Pancreas (tissue), 10 donors: ENCODE measurements at regions not wholly inside any gene's neighbourhood (a gene's known extent, or its start where the extent isn't known, plus 50 kb on each side); places are given as distances from the start of the nearest gene placed in this dataset.

Source experiments
- ATAC-seq, 4 donors: fragments of 200-7000 bp; cut with Tn5 transposase; one replicate each; pipeline versions ENCODE4 v1.8.0 to v1.9.1; 2020; ENCODE audit warnings: mild to moderate bottlenecking in 4 of 4, moderate library complexity in 4 of 4
- DNase-seq, 6 donors: peaks; one replicate each; pipeline ENCODE4 v3.0.0-alpha.2; 2020
- FAIRE-seq: peaks from 2 replicates; lab custom pipeline; 2012; peaks lifted over from hg19 to GRCh38; lab: Jason Lieb, UNC
- H3K27ac ChIP-seq, 4 donors: fragments of 200-600 bp; sonication (generic); 1 replicate in 3 of 4; 2 replicates in 1 of 4; pipeline versions ENCODE4 v1.5.0 to v1.8.0; 2020
- H3K27me3 ChIP-seq, 4 donors: fragments of 200-600 bp; one replicate each; pipeline ENCODE4 v1.8.0; 2021
- H3K36me3 ChIP-seq, 3 donors: fragments of 200-600 bp; sonication (generic) in 1 of 3; one replicate each; pipeline versions ENCODE4 v1.5.0 to v1.8.0; 2020 to 2021
- H3K4me1 ChIP-seq, 3 donors: fragments of 200-600 bp; one replicate each; pipeline ENCODE4 v1.8.0; 2021
- H3K4me3 ChIP-seq, 4 donors: fragments of 200-600 bp; sonication (generic) in 2 of 4; one replicate each; pipeline versions ENCODE4 v1.5.0 to v1.8.0; 2020 to 2021
- H3K9me3 ChIP-seq, 4 donors: fragments of 200-600 bp; one replicate each; pipeline ENCODE4 v1.8.0; 2021
- CTCF ChIP-seq, 4 donors: fragments of 200-600 bp; sonication (generic) in 3 of 4; IDR thresholded peaks; one replicate each; pipeline versions ENCODE4 v1.5.0 to v1.8.0; 2021; ENCODE audit warnings: antibody characterized with exemption in 4 of 4
- WGBS, 2 donors: extraction: QIAGEN DNeasy Blood & Tissue Kit; methylation state at CpG; one replicate each; pipeline ENCODE4 v1.1.7; 2013; 5-methylcytosine and 5-hydroxymethylcytosine counted together
- intact Hi-C, 3 donors: fragments of 100-400 bp; cut with DNase I; formaldehyde crosslinking; loops; one replicate each; pipeline versions ENCODE4 v1.11.1 to v1.14.2; 2022
- donor health status: healthy with polysubstance abuse.
- donor health status: DM: no; HTN: no; CAD: no; lungs with moderate emphysema.
- donor health status: DM: no; HTN: no; CAD: no.
- donor health status: control.
- donor health status: control.
- donor health status: Bipolar disorder and iron deficiency.
- donor health status: DM: yes; HTN: yes; CAD: no.
- donor health status: DM: no; HTN: no; CAD: no.
- donor health status: DM: no; HTN: no; CAD: no.
- donor health status: DM: yes; HTN: yes; CAD: no.

GRCh38 chr12:97899956-97900355 is 437.4 kb downstream of the RMST start:
- Histone ChIP-seq H3K27ac (no peak overlapping the region), H3K4me1 (no peaks in the 10 kb centered on the region), H3K9me3 (no peaks in the 10 kb centered on the region), H3K4me3 (no peak overlapping the region), H3K27me3 (no peaks in the 10 kb centered on the region), H3K36me3 (no peaks in the 10 kb centered on the region)
- FAIRE-seq: no peak
- 59 to 67% methylated on average over 1 of the region's 1 CpG for whole genome bisulfite sequencing, 2 donors
- intact Hi-C loops: no loop called here
- TF ChIP-seq CTCF (IDR thresholded peaks at IDR 0.05): no peak
- DNase-seq: no peak
- no peak for ATAC-seq

GRCh38 chr12:97903356-97903755 is 440.8 kb downstream of the RMST start:
- ATAC-seq (no peak), FAIRE-seq (no peak), DNase-seq (no peak)
- WGBS, 2 donors: 53 to 76% methylated on average over 4 of the region's 4 CpGs
- Histone ChIP-seq H3K27ac (no peak overlapping the region), H3K36me3 (no peaks in the 10 kb centered on the region), H3K27me3 (no peaks in the 10 kb centered on the region), H3K4me1 (no peaks in the 10 kb centered on the region), H3K9me3 (no peaks in the 10 kb centered on the region), H3K4me3 (no peak overlapping the region)
- no peak for TF ChIP-seq CTCF (IDR thresholded peaks at IDR 0.05)
- intact Hi-C loops: no loop called here

GRCh38 chr12:97907504-97907903 is 444.9 kb downstream of the RMST start:
- intact Hi-C loops: no loop called here
- H3K4me1 ChIP-seq: no peaks in the 10 kb centered on the region
- H3K36me3 ChIP-seq: no peaks in the 10 kb centered on the region
- no peak overlapping the region for H3K27ac ChIP-seq
- H3K27me3 ChIP-seq: no peaks in the 10 kb centered on the region
- FAIRE-seq: no peak
- no peak for DNase-seq
- no peaks in the 10 kb centered on the region for H3K9me3 ChIP-seq
- ATAC-seq: no peak
- no peak for TF ChIP-seq CTCF (IDR thresholded peaks at IDR 0.05)
- no peak overlapping the region for H3K4me3 ChIP-seq

GRCh38 chr12:97910559-97910958 is 448.0 kb downstream of the RMST start:
- H3K36me3 ChIP-seq: no peaks in the 10 kb centered on the region
- no peak overlapping the region for H3K27ac ChIP-seq
- no peaks in the 10 kb centered on the region for H3K9me3 ChIP-seq
- WGBS, 2 donors: 75 to 89% methylated on average over 3 of the region's 3 CpGs
- no peaks in the 10 kb centered on the region for H3K4me1 ChIP-seq
- intact Hi-C loops: no loop called here
- TF ChIP-seq CTCF (IDR thresholded peaks at IDR 0.05): no peak
- no peaks in the 10 kb centered on the region for H3K27me3 ChIP-seq
- DNase-seq: no peak
- H3K4me3 ChIP-seq: no peak overlapping the region
- FAIRE-seq: no peak
- no peak for ATAC-seq

DNA sequence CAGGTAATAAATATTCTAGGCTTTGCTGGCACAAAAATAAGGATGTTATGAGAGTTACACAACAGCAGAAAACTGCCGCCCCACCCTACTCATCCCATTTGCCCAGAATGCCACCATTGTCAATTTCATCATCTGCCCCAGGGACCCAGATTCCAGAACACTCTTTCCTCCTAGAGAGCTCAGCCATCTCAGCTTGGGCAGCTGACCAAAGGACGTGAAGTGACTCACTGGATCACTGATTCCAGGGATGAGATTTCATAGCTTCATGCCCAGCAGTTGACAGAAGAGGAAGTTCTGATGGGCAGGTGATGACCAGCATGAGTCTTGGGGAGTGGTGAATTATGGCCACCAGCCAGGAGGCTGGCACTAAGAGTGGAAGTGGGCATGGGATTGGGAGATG is 450.3 kb downstream of the RMST start:
- H3K4me3 ChIP-seq: no peak overlapping the region
- no peaks in the 10 kb centered on the region for H3K4me1 ChIP-seq
- no peaks in the 10 kb centered on the region for H3K27me3 ChIP-seq
- no peak for TF ChIP-seq CTCF (IDR thresholded peaks at IDR 0.05)
- no peaks in the 10 kb centered on the region for H3K36me3 ChIP-seq
- ATAC-seq (peak in 1 of 4 donors; percentile 35), FAIRE-seq (no peak), DNase-seq (no peak)
- intact Hi-C loops: no loop called here
- 44 to 57% methylated on average over 2 of the region's 2 CpGs for WGBS, 2 donors
- no peak overlapping the region for H3K27ac ChIP-seq
- no peaks in the 10 kb centered on the region for H3K9me3 ChIP-seq
